Endometrium (tissue), 2 donors: ENCODE measurements at regions not wholly inside any gene's neighbourhood (a gene's known extent, or its start where the extent isn't known, plus 50 kb on each side); places are given as distances from the start of the nearest gene placed in this dataset.
A peak's percentile ranks its signal among the peaks of the same experiment; 100 is the strongest.
"Not testable (repeated sequence)": the region's sequence is repeated elsewhere in the genome, so short reads cannot be mapped to it uniquely, and the experiment has no call there.

ENCODE experiments used
- FAIRE-seq: peaks from 2 replicates; lab custom pipeline; 2012; peaks lifted over from hg19 to GRCh38; lab: Jason Lieb, UNC
- donor health status: control.
- donor health status: control.

DNA sequence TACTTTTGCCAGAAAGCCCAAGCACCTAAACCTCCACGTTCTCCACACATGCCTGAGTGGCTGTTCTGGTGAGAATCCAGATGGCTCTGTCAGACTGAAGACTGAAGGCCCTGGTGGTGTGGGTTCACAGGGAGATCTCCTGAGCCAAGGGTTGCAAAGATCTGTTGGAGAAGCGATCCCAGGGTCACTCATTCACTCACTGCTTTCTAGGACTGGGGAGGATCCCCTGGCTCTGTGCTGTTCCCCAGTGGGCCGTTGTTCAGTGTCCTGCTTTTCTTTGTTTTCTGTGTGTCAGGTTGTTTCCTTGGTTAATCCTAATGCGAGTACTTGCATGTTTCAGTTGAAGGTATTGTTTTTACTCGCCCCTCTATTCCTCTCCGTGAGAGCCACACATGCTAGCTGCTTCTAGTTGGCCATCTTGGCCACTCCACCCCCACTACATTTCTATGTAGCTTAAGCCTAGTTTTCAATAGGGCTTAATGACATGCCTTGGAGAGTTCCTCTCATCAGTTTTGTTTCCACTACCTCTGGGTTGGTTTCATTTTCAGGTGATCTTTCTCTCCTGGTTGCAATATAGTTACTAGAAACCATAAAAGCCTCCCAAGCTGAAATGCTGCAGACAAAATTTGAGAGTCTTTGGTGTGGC lies 144.5 kb upstream of the SLC38A2 start:
- FAIRE-seq: no peak

DNA sequence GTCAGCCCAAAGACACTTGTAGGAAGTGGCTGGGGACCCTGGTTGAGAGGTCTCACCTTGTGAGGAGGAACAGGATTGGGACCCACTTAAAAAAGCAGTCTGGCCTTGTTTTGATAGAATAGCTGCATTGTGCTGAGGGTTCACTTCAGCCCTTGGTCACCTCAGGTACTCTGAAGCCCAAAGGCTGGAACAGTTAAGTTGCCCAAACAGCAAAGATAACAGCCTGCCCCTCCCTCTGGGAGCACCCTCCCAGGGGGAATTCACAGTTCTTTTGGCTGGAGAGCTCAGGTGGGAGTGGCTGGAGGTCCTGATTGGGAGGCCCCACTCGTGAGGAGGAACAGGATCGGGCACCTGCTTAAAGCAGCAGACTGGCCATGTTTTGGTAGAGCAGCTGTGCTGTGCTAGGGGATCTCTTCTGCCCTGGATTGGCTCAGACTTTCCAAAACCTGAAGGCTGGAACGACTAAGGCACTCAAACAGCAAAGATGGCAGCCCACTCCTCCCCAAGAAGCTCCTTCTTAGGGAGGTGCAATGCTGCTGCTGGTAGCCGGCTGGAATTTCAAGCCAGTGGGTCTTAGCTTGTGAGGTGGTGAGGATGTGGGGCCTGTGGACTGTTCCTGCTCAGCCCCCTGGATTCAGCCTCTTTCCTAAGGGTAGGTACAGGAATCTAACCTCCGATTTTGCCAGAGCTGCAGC lies 143.8 kb upstream of the SLC38A2 start:
- no peak for FAIRE-seq

DNA sequence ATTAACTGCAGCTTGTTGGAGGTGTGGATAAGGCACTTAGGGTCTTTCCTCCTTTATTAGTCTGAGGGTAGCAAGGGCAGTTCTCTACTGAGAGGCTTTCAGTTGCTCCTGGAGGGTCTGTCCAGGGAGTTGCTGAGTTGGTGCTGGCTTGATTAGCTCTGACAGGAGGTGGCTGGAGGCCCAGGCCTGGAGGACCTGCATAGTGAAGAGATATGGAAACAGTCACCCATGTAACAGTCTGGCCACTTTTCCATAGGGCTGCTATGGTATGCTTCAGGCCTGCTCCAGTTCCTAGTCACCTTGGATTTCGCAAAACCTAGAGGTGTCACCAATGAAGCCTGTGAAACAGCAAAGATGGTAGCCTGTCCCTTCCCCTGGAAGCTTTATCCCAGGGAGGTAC lies 143.3 kb upstream of the SLC38A2 start:
- FAIRE-seq: no peak

DNA sequence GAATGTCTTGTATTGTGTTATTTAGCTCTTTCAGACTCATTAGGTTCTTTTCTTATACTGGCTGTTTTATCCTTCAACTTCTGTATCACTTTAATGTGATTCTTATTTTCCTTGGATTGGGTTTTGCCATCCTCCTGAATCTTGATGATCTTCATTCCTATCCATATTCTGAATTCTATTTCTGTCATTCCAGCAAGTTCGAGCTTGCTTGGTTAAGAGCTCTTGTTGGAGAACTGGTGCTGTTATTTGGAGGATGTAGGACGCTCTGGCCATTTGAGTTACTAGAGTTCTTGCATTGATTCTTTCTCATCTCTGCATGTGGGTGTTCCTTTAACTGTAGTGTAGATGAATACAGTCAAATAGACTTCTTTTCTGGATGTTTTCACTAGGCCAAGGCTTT lies 142.3 kb upstream of the SLC38A2 start:
- no peak for FAIRE-seq

DNA sequence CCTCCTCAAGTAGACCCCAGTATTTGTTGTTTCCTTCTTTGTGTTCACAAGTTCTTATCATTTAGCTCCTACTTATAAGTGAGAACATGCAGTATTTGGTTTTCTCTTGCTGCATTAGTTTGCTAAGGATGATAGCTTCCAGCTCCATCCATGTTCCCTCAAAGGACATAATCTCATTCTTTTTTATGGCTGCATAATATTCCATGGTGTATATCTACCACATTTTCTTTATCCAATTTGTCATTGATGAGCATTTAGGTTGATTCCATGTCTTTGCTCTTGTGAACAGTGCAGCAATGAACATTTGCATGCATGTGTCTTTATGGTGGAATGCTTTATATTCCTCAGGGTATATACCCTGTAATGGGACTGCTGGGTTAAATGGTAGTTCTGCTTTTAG lies 137.7 kb upstream of the SLC38A2 start:
- FAIRE-seq: not testable (repeated sequence)

DNA sequence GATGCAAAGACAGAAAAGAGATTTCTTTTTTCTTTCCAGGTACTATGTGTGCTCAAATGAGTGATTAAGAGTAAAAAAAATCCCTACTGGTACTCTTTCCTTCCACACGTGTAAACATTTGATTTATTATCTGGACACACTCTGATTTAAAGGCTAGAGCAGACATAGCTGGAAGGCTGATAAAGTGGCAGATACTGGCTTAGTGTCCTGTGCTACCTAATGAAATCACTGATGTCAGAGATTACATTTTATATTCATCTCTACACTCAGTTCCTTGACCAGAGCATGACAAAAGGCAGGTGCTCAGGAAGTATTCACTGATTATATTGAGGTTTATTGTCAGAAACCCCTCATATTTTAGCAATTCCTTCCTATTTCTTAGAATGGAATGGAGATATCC lies 136.6 kb upstream of the SLC38A2 start:
- FAIRE-seq: no peak

DNA sequence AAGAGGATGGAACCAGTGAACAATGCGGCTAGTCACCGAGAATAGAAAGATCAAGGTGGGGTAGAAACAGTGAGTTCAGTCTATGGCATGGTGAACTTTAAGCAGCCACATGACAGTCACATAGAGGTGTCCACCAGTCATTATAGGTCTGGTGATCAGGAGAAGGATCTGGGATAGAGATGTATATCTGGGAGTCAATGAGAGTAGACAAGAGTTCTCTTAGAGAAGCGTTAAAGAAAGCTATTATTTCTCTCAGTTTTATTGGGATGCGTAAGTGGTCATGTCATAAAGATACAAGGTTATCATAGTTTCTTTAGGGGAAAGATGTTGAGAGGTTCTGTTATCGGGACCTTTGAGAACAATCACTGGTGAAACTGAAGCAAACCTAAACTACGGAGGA lies 136.1 kb upstream of the SLC38A2 start:
- FAIRE-seq: no peak

DNA sequence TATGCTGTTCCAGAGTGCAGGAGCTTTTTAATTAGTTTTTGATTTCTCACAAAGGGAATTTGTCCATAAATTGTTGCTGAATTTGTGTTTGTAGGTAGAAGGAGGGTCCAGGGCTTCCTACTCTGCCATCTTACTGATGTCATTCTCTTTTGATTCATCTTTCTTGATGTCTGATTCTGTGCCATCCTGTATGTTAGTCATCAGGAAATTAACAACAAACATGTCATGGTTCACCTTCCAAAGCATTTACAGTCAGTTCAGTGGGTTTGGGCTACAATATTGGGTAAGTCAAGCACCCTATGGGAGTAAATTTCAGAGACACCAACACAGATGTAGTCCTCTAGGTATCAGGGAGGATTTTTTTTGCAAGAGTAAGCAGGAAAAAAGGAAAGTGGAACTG lies 135.2 kb upstream of the SLC38A2 start:
- no peak for FAIRE-seq

DNA sequence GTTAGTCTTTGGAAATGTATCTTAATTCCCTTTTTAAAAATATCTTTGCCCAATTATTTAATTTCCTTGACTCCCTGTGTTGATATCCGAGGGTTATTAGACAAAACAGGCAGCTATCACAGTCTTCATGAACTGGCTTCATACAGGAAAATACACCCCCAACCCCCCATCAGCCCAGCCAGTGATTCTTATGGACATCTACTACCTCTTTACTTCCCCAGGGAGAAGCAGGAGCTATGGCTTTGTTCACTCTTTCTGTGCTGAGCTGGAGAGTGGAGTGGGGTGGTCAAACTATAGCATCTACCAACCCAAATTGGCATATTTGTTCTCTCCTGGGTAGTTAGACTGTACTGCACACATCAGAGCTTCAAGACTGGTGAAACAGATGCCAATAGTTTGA lies 134.4 kb upstream of the SLC38A2 start:
- no peak for FAIRE-seq

DNA sequence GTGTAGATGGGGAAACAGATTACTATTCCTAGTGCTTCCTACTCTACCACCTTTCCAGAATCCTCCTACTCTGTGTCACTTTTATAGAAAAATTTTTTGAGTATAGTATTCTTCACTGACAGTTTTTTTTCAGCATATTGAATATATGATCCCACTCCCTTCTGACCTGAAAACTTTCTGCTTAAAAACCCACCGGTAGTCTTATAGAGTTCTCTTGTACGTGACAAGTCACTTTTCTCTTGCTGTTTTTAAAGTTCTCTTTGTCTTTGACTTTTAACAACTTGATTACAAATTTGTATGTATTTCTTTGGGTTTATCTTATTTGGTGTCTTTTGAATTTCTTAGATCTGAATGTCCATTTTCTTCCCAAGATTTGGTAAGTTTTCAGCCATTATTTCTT lies 133.6 kb upstream of the SLC38A2 start:
- no peak for FAIRE-seq

DNA sequence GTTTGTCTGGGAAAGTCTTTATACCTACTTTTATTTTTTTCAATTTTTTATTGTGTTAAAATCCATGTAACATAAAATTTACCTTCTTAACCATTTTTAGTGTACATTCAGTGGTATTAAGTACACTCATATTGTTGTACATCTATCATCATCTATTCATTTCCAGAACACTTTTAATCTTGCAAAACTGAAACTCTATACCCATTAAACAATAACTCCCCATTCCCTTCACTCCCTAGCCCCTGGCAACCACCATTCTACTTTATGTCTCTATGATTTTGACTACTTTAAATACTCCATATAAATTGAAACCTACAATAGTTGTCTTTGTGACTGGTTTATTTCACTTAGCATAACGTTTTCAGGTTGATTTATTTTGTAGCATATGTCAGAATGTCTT lies 131.9 kb upstream of the SLC38A2 start:
- no peak for FAIRE-seq

DNA sequence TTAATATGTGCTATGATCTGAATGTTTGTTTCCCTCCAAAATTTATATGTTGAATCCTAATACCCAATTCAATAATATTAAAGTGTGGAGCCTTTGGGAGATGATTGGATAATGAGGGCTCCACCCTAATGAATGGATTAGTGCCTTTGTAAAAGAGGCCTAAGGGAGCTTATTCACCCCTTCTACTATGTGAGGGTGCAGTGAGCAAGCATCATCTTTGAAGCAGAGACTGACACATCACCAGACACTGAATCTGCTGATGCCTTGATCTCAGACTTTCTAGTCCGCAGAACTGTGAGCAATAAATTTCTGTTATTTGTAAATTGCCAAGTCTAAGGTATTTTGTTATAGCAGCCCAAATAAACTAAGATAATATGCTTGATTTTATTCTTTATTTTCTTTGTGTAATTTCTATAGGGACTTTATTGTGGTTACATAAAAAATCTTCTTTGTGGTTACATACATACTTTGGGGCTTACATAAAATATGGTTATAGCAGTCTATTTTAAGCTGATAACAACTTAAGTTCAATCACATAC lies 131.1 kb upstream of the SLC38A2 start:
- no peak for FAIRE-seq

DNA sequence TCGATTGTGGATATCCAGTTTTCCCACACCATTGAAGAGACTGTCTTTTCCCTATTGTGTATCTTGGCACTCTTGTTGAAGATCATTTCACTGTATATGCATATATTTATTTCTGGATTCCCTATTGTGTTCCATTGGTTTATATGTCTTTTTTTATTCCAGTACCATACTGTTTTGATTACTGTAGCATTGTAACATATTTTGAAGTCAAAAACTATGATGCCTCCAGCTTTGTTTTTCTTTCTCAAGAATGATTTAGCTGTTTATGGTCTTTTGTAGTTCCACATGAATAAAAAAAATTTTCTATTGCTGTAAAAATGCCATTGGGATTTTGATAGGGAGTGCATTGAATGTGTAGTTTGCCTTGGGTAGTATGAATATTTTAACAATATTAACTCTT lies 128.1 kb upstream of the SLC38A2 start:
- FAIRE-seq: no peak

DNA sequence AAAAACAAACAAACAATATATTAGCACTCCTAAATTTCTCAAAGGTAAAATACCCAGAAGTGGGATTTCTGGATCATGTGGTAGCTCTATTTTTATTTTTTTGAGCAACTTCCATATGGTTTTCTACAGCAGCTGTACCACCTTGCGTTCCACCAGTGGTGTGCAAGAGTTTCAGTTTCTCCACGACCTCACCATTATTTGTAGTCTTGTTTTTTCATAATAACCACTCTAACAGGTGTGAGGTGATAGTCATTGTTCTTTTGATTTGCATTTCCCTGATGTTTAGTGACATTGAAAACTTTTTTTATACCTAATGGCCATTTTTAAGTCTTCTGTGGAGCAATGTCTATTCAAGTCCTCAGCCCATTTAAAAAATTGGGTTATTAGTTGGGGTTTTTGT lies 127.3 kb upstream of the SLC38A2 start:
- no peak for FAIRE-seq

DNA sequence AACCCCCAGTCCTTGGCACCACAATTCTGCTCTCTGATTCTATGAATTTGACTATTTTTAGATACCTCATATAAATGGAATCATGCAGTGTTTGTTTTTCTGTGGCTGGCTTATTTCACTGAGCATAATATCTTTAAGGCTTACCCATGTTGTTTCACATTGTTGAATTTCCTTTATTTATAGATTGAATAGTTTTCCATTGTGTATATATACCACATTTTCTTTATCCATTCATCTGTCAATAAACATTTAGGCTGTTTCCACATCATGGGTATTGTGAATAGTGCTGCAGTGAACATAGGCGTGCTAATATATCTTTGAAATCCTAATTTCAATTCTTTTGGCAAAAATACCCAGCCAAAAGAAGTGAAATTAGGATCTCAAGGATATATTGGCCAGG lies 126.7 kb upstream of the SLC38A2 start:
- FAIRE-seq: no peak

DNA sequence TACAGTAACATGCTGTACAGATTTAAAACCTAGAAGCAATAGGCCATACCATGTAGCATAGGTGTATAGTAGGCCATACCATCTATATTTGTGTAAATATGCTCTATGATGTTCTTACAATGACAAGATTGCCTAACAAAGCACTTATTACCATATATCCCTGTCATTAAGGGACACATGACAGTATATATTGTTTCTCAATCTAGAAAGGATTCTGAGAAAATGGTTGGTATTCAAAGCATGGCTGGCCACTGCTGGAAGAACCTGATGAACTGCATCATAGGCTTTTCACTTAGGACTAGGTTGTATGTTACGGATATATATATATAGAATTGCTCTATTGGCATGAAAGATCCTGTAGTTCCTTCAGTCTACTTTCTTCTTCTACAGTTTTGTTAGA lies 125.2 kb upstream of the SLC38A2 start:
- no peak for FAIRE-seq

DNA sequence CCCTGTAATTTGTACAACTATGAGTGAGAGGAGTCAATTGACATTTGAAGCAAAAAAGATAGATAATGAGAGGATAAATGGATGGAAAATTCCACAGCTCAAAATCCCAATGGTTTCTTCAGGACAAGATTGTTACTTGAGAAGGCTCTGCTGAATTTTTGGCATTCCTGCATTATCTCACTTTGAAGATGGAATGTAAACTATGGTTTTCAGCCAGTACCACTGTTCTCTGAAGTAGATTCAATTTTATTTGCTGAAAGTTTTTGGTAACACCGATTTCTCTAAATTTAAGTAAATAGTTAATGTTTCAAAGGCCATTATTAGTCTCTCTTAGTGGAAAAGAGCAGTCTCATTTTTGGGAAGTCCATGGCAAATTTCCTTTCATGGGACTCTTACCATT lies 121.9 kb upstream of the SLC38A2 start:
- peak; percentile 79 for FAIRE-seq

DNA sequence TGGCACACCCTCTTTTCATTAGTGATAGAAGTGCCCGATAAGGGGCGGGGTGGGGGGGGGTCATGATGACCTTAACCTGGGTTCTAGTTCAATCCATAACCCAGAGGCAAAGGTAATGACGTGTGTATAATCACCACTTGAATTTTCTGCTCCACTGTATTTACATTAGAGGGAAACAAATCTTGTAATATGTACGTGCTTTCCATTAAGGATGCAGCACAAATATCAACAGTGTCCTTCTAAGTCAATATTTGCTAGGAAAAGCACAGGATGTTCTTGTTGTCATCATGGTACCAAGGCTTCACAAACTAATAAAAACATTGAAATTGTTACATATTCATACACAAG lies 121.2 kb upstream of the SLC38A2 start:
- FAIRE-seq: no peak

DNA sequence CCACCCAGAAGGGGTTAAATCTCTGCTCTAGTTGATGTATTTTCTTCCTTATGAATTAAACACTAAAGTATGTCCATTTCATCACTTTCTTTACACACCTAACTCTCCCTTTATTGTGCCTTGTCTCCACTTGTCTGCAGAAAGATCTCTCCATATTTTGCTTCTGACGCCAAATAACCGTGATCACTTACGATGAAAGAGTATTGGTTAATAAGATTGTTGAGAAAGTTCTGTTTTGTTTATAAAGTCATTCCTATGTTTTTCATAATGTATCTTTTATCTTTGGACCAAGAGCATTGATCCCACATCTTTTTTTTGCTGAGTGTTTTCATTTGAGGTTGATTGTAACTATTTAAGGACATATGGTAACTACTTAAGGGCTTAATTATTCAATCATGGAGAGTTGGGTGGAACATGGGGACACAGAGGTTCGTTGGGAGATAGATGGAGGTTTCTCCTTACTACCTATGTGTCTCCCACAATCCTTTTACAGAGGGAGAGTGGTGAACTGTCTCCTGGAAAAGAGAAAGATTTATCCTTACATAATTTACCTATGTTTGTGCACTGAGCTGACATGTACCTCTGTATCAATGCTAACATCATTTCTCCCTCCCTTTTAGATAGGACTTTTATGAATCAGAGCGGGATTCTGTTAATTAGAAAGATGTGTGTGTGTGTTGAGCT lies 120.7 kb upstream of the SLC38A2 start:
- FAIRE-seq: no peak

DNA sequence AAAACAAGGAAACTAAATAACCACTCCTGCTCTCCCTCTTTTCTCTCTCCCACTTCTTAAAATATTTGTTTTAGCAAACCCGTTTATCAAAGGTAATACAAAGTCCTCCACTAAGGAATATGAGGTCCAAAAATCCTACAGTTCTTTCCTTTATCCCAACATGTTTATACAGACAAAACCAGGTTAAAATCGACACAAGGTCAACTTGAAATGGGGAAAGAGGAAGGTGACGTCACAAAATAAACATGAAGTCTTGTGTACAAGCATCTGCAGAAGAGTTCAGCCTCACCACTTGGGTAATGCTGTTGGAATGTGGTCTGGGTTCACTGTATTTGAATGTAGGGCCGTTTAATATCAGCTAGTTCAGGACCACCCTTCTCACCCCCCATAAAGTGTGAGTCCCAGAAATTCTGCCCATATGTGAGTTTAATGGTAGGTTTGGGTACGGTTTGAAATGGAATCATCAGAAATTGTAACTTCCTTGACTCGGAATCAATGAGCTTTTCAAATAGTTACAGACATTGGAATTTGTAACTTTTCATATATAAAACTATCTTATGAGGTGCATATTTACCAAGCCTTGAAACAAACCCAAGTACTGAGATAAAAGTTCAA lies 120.0 kb upstream of the SLC38A2 start:
- FAIRE-seq: no peak

DNA sequence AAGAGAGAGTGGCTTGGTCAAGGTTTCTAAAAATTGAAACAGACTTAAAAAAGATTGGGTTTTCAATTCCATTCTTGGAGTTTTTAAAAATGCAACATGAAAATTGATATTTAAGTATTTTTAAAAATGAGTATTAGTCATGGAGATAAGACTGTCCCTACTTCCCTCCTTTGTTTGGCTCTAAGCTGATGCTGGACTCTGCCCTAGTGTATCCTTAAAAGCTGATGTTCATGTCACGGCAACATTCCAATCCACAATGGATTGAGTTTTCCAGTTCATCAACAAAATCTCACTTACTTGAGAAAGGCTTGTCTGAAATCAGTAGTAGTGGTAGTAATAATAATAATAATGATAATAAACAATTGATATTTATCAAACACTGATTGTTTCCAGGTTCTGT lies 119.0 kb upstream of the SLC38A2 start:
- no peak for FAIRE-seq

DNA sequence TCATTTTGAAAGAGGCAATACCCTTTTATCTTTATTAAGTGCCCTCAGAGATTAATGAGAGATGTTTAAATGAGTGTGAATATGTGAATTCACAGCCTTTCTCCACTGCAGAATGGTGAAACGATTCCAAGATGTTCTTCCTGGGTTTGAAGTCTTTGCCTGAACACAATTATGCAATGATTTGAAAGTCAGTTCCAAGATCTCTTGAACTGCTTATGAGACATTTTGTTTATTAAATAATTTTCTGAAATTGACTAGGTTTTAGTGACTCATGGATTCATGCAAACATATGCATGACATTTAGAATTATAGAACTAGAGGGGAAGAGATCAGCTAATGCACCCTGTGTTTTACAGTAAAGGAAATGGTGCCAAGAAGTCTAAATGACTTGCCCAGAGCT lies 118.1 kb upstream of the SLC38A2 start:
- no peak for FAIRE-seq

DNA sequence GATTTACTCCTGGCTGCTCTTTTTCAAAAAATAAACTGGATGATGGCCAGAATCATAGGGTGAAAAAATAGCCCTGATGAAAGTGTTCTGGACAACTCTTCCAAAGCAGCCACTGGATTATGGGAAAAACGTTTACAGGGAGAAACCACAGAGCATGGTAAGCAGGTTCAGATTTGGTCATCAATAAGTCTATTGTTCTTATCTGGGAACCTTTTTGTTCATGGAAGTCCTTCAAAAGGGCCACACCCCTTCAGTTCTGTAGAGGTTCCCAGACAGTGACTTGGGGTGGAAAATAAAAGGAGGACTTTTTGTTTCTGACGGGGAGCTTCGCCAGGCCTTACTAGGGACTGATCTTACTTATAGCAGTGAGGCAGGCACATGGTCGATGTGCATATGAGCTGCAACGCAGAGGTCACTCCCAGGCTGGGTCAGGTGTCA lies 117.4 kb upstream of the SLC38A2 start:
- no peak for FAIRE-seq
